Stimulated activated naive CD8-positive, alpha-beta T cell treated with anti-CD3 and anti-CD28 coated beads, Interleukin-15, Interleukin-2, amounts not matched to agents 100 U/mL and 50 U/mL, for 24 hours (primary cell): ENCODE measurements at regions not wholly inside any gene's neighbourhood (a gene's known extent, or its start where the extent isn't known, plus 50 kb on each side); places are given as distances from the start of the nearest gene placed in this dataset.

Experiments
- ATAC-seq: fragments of 150-1000 bp; cut with Tn5 transposase; one replicate; pipeline ENCODE4 v1.10.0; 2021
- DNase-seq: peaks from one replicate; pipeline ENCODE4 v3.0.0; 2021

GRCh38 chr9:126017758-126018157, 270.6 kb downstream of the PBX3 start:
- ATAC-seq: no peak
- no peak for DNase-seq

- DNase-seq: no peak
- no peak for ATAC-seq
Measured at GRCh38 chr9:126020836-126021235, 273.7 kb downstream of the PBX3 start.

- DNase-seq: no peak
- ATAC-seq: no peak
Measured at GRCh38 chr9:126023962-126024361, 276.8 kb downstream of the PBX3 start.

- ATAC-seq (no peak), DNase-seq (no peak)
Measured at GRCh38 chr9:126024581-126025230, 277.5 kb downstream of the PBX3 start.

- DNase-seq (no peak), ATAC-seq (no peak)
Measured at GRCh38 chr9:126025991-126026390, 278.8 kb downstream of the PBX3 start.

- no peak for ATAC-seq
Measured at GRCh38 chr9:126027566-126027965, 280.4 kb downstream of the PBX3 start.

GRCh38 chr9:126028746-126029145, 281.6 kb downstream of the PBX3 start:
- DNase-seq (no peak), ATAC-seq (no peak)

More at GRCh38 chr9:126027566-126027965, 280.4 kb downstream of the PBX3 start:
- DNase-seq: no peak

GRCh38 chr9:126030716-126031115, 283.5 kb downstream of the PBX3 start:
- DNase-seq: no peak
- ATAC-seq: no peak

GRCh38 chr9:126031116-126031515, 283.9 kb downstream of the PBX3 start:
- no peak for ATAC-seq
- no peak for DNase-seq

GRCh38 chr9:126032135-126032534, 285.0 kb downstream of the PBX3 start:
- no peak for ATAC-seq
- no peak for DNase-seq

- DNase-seq: no peak
- ATAC-seq: no peak
Measured at GRCh38 chr9:126033318-126033717, 286.1 kb downstream of the PBX3 start.

- ATAC-seq: no peak
- DNase-seq: no peak
Measured at GRCh38 chr9:126033956-126034355, 286.8 kb downstream of the PBX3 start.

GRCh38 chr9:126036881-126037291, 289.7 kb downstream of the PBX3 start:
- ATAC-seq (no peak), DNase-seq (no peak)

GRCh38 chr9:126038790-126039189, 287.8 kb upstream of the MVB12B start:
- DNase-seq (no peak), ATAC-seq (no peak)

GRCh38 chr9:126043681-126044080, 282.9 kb upstream of the MVB12B start:
- ATAC-seq (no peak), DNase-seq (no peak)

- ATAC-seq (no peak), DNase-seq (no peak)
Measured at GRCh38 chr9:126049088-126049487, 277.5 kb upstream of the MVB12B start.

GRCh38 chr9:126049896-126050604, 276.6 kb upstream of the MVB12B start:
- ATAC-seq (no peak), DNase-seq (no peak)

- DNase-seq (no peak), ATAC-seq (no peak)
Measured at GRCh38 chr9:126050605-126050990, 276.0 kb upstream of the MVB12B start.

- ATAC-seq: no peak
- DNase-seq: no peak
Measured at GRCh38 chr9:126051446-126052130, 275.0 kb upstream of the MVB12B start.

- no peak for ATAC-seq
- no peak for DNase-seq
Measured at GRCh38 chr9:126052791-126053190, 273.8 kb upstream of the MVB12B start.

GRCh38 chr9:126053913-126054312, 272.7 kb upstream of the MVB12B start:
- no peak for ATAC-seq

GRCh38 chr9:126055381-126055985, 271.1 kb upstream of the MVB12B start:
- DNase-seq (no peak), ATAC-seq (no peak)

More at GRCh38 chr9:126053913-126054312, 272.7 kb upstream of the MVB12B start:
- DNase-seq: no peak
